Urothelium cell line (cell line): ENCODE measurements at regions not wholly inside any gene's neighbourhood (a gene's known extent, or its start where the extent isn't known, plus 50 kb on each side); places are given as distances from the start of the nearest gene placed in this dataset.
A peak's percentile ranks its signal among the peaks of the same experiment; 100 is the strongest.
"Not testable (repeated sequence)": the region's sequence is repeated elsewhere in the genome, so short reads cannot be mapped to it uniquely, and the experiment has no call there.

Experiments
- DNase-seq: peaks from one replicate; pipeline ENCODE4 v3.0.0; 2011; ENCODE audit warnings: low spot score, mixed read lengths
- FAIRE-seq: peaks from 2 replicates; lab custom pipeline; 2011; peaks lifted over from hg19 to GRCh38; lab: Jason Lieb, UNC

- FAIRE-seq (no peak), DNase-seq (no peak)
Measured at GRCh38 chr6:76862936-76863335, 600.4 kb downstream of the HTR1B start.

- no peak for FAIRE-seq
- DNase-seq: peak; percentile 2
Measured at GRCh38 chr6:76861403-76861802, 601.9 kb downstream of the HTR1B start.

GRCh38 chr6:76856065-76856464 is 607.2 kb downstream of the HTR1B start:
- no peak for DNase-seq
- FAIRE-seq: no peak

GRCh38 chr6:76852776-76853175 is 610.5 kb downstream of the HTR1B start:
- FAIRE-seq: no peak
- DNase-seq: peak; percentile 2

- not testable (repeated sequence) for FAIRE-seq, DNase-seq
Measured at GRCh38 chr6:76849274-76849970, 613.9 kb downstream of the HTR1B start.

GRCh38 chr6:76843054-76843822 is 620.1 kb downstream of the HTR1B start:
- no peak for FAIRE-seq
- no peak for DNase-seq

- no peak for FAIRE-seq
Measured at GRCh38 chr6:76840865-76841264, 622.4 kb downstream of the HTR1B start.

GRCh38 chr6:76840041-76840745 is 623.1 kb downstream of the HTR1B start:
- DNase-seq (no peak), FAIRE-seq (no peak)

More at GRCh38 chr6:76840865-76841264, 622.4 kb downstream of the HTR1B start:
- no peak for DNase-seq

GRCh38 chr6:76839505-76839904 is 623.8 kb downstream of the HTR1B start:
- FAIRE-seq: no peak
- no peak for DNase-seq

GRCh38 chr6:76837564-76837963 is 625.7 kb downstream of the HTR1B start:
- no peak for DNase-seq
- no peak for FAIRE-seq

GRCh38 chr6:76835695-76836094 is 627.6 kb downstream of the HTR1B start:
- DNase-seq (no peak), FAIRE-seq (no peak)

GRCh38 chr6:76835293-76835692 is 628.0 kb downstream of the HTR1B start:
- no peak for DNase-seq

GRCh38 chr6:76834399-76834798 is 628.9 kb downstream of the HTR1B start:
- no peak for FAIRE-seq
- DNase-seq: no peak

More at GRCh38 chr6:76835293-76835692, 628.0 kb downstream of the HTR1B start:
- FAIRE-seq: no peak

- no peak for DNase-seq
- no peak for FAIRE-seq
Measured at GRCh38 chr6:76831299-76831698, 632.0 kb downstream of the HTR1B start.

GRCh38 chr6:76823578-76823977 is 639.7 kb downstream of the HTR1B start:
- not testable (repeated sequence) for FAIRE-seq, DNase-seq

- no peak for FAIRE-seq
- no peak for DNase-seq
Measured at GRCh38 chr6:76818451-76818850, 644.8 kb downstream of the HTR1B start.

- no peak for DNase-seq
- FAIRE-seq: no peak
Measured at GRCh38 chr6:76817429-76817828, 645.9 kb downstream of the HTR1B start.

GRCh38 chr6:76814496-76815458 is 648.5 kb downstream of the HTR1B start:
- no peak for DNase-seq
- no peak for FAIRE-seq

- no peak for DNase-seq
- no peak for FAIRE-seq
Measured at GRCh38 chr6:76810286-76810685, 653.0 kb downstream of the HTR1B start.

- FAIRE-seq: no peak
- DNase-seq: no peak
Measured at GRCh38 chr6:76803038-76803580, 660.2 kb downstream of the HTR1B start.
